K562 (cell line): ENCODE measurements at regions not wholly inside any gene's neighbourhood (a gene's known extent, or its start where the extent isn't known, plus 50 kb on each side); places are given as distances from the start of the nearest gene placed in this dataset.

Experiments
- ATAC-seq: fragments of 200-7000 bp; cut with Tn5 transposase; 3 replicates; pipeline ENCODE4 v1.9.1; 2020; ENCODE audit warnings: moderate library complexity
- BruUV-seq: library from RNA; stranded (reverse); fragments of 400-500 nt; replicated peaks from 2 replicates; lab custom pipeline; 2021; lab: Mats Ljungman, UMichigan
- CTCF ChIA-PET: fragments of 300-600 bp; formaldehyde crosslinking; extraction: SDS; loops from one replicate; lab custom pipeline; 2021; ENCODE audit warnings: low intra/inter-chr PET ratio; lab: Yijun Ruan, JAX
- POLR2A ChIA-PET: fragments of 300-600, 350-650 bp; sonication (Branson Sonifier 250); formaldehyde crosslinking; extraction: SDS; loops from one replicate; lab custom pipeline; 2021; ENCODE audit warnings: antibody characterized with exemption, inconsistent platforms; lab: Yijun Ruan, JAX
- DNase-seq, 4 experiments: peaks; one replicate each; pipeline versions ENCODE4 v3.0.0 to v3.0.0-alpha.2; 2011 to 2018; ENCODE audit warnings: low spot score in 3 of 4, mixed read lengths in 3 of 4; ENCODE audit errors: extremely low read depth in 1 of 4
- FAIRE-seq: peaks from 2 replicates; lab custom pipeline; 2011; peaks lifted over from hg19 to GRCh38; lab: Jason Lieb, UNC
- H2AFZ ChIP-seq: 2 replicates; pipeline ENCODE4 v1.6.0; 2011; ENCODE audit warnings: low read depth, low read length, control low read depth, inconsistent platforms
- H3K27ac ChIP-seq: fragments of 200-600 bp; 3 replicates; pipeline ENCODE4 v1.8.0; 2011; ENCODE audit warnings: low read depth, mild to moderate bottlenecking, control low read depth, inconsistent platforms, low read length, moderate library complexity, mixed read lengths; ENCODE audit errors: extremely low read depth
- H3K27me3 ChIP-seq, 2 experiments: fragments of 300-600 bp in 1 of 2; 2 replicates in 1 of 2; 3 replicates in 1 of 2; pipeline versions ENCODE4 v1.6.0 to v1.8.0; 2011; ENCODE audit warnings: inconsistent platforms in 2 of 2, low read length in 2 of 2, mild to moderate bottlenecking in 1 of 2, mixed read lengths in 1 of 2, moderate library complexity in 1 of 2; ENCODE audit not compliant: control insufficient read depth in 2 of 2, insufficient read depth in 2 of 2
- H3K36me3 ChIP-seq: fragments of 300-600 bp; 3 replicates; pipeline ENCODE4 v1.8.0; 2011; ENCODE audit warnings: mild to moderate bottlenecking, low read length, inconsistent platforms; ENCODE audit not compliant: control insufficient read depth, insufficient read depth
- H3K4me1 ChIP-seq, 2 experiments: fragments of 200-600 bp in 1 of 2; replicated peaks in 1 of 2; 2 replicates in 1 of 2; 3 replicates in 1 of 2; pipeline versions ENCODE4 v1.5.1 to v1.8.0; 2011; ENCODE audit warnings: inconsistent platforms in 2 of 2, low read length in 2 of 2, mild to moderate bottlenecking in 1 of 2, mixed read lengths in 1 of 2, moderate library complexity in 1 of 2; ENCODE audit not compliant: control insufficient read depth in 2 of 2, insufficient read depth in 2 of 2
- H3K4me2 ChIP-seq: 2 replicates; pipeline ENCODE4 v1.6.1; 2011; ENCODE audit warnings: low read length, control low read depth, inconsistent platforms, mixed read lengths; ENCODE audit not compliant: insufficient read depth
- H3K4me3 ChIP-seq: fragments of 200-600 bp; sonication (generic), shearing (Covaris generic); 2 replicates; pipeline ENCODE4 v1.5.1; 2016; ENCODE audit warnings: control low read depth, inconsistent platforms
- H3K79me2 ChIP-seq: fragments of 200-600 bp; 3 replicates; pipeline ENCODE4 v1.8.0; 2011; ENCODE audit warnings: low read length, inconsistent platforms; ENCODE audit not compliant: control insufficient read depth, insufficient read depth
- H3K9ac ChIP-seq, 2 experiments: 2 replicates each; pipeline versions ENCODE4 v1.6.0 to v1.6.1; 2011; ENCODE audit warnings: low read depth in 2 of 2, low read length in 2 of 2, control low read depth in 1 of 2, inconsistent platforms in 1 of 2, mild to moderate bottlenecking in 1 of 2, mixed read lengths in 1 of 2; ENCODE audit not compliant: insufficient read depth in 1 of 2
- H3K9me1 ChIP-seq: one replicate; pipeline ENCODE4 v1.6.0; 2011; ENCODE audit warnings: inconsistent platforms, mild to moderate bottlenecking, low read length, moderate library complexity; ENCODE audit not compliant: control insufficient read depth, insufficient read depth
- H3K9me3 ChIP-seq: replicated peaks from 2 replicates; pipeline ENCODE4 v1.5.1; 2011; ENCODE audit warnings: low read depth, low read length, inconsistent platforms; ENCODE audit not compliant: control insufficient read depth, insufficient read depth
- H4K20me1 ChIP-seq: replicated peaks from 2 replicates; pipeline ENCODE4 v1.6.1; 2011; ENCODE audit warnings: low read length, inconsistent platforms, mixed read lengths; ENCODE audit not compliant: control insufficient read depth, insufficient read depth
- ARID3B ChIP-seq: fragments of 250-450 bp; sonication (Bioruptor Pico); IDR thresholded peaks from 2 replicates; pipeline ENCODE4 v1.4.0; 2020; ENCODE audit warnings: borderline replicate concordance
- ATF4 ChIP-seq: fragments of 450-650 bp; formaldehyde crosslinking; IDR thresholded peaks from 2 replicates; pipeline ENCODE4 v1.4.0; 2022; ENCODE audit warnings: mild to moderate bottlenecking, moderate library complexity
- CBX1 ChIP-seq: sonication (generic); IDR thresholded peaks from 2 replicates; pipeline ENCODE4 v1.6.1; 2016; ENCODE audit warnings: antibody characterized with exemption, low read depth, mild to moderate bottlenecking
- CLOCK ChIP-seq: fragments of 250-450 bp; sonication (Bioruptor Pico); IDR thresholded peaks from 2 replicates; pipeline ENCODE4 v1.4.0; 2020; ENCODE audit warnings: mild to moderate bottlenecking, moderate library complexity, borderline replicate concordance
- MEF2A ChIP-seq: IDR thresholded peaks from 2 replicates; pipeline ENCODE4 v1.6.1; 2011; ENCODE audit warnings: low read depth, mild to moderate bottlenecking, low read length, moderate library complexity; ENCODE audit not compliant: control insufficient read depth
- NFIC ChIP-seq: fragments of 450-650 bp; IDR thresholded peaks from 2 replicates; pipeline ENCODE4 v1.6.1; 2017; ENCODE audit warnings: mild to moderate bottlenecking, inconsistent platforms
- ZNF232 ChIP-seq: sonication (generic); formaldehyde crosslinking; IDR thresholded peaks from 2 replicates; pipeline ENCODE4 v1.8.0; 2022; ENCODE audit warnings: mild to moderate bottlenecking, missing genetic modification reagents
- WGBS: fragments of 100-300 bp; shearing (Covaris generic); methylation state at CpG from one replicate; pipeline ENCODE4 v1.1.6; 2016; ENCODE audit warnings: low coverage, mixed read lengths; ENCODE audit not compliant: insufficient coverage; ENCODE audit errors: missing lambda C conversion rate; 5-methylcytosine and 5-hydroxymethylcytosine counted together
- in situ Hi-C: fragments of 300-500 bp; cut with MboI; formaldehyde crosslinking; loops from 4 replicates; pipeline ENCODE4 v1.15.0; 2018; ENCODE audit warnings: inconsistent platforms, mixed read lengths
- intact Hi-C: fragments of 100-400 bp; cut with micrococcal nuclease; formaldehyde crosslinking; loops from 2 replicates; pipeline ENCODE4 v1.14.2; 2022

- Histone ChIP-seq H3K4me2 (no peak overlapping the region), H3K9me3 (no peaks in the 10 kb centered on the region; the same call in 1 of the 2 replicates), H3K4me3 (no peak overlapping the region), H3K9me1 (no peaks in the 10 kb centered on the region), H3K4me1 (no peaks in the 10 kb centered on the region), H4K20me1 (no peaks in the 10 kb centered on the region), H3K9ac (no peak overlapping the region), H2AFZ (no peak overlapping the region), H3K27ac (no peak overlapping the region), H3K27me3 (no peaks in the 10 kb centered on the region), H3K79me2 (no peaks in the 10 kb centered on the region), H3K36me3 (no peaks in the 10 kb centered on the region)
- ChIA-PET POLR2A (no interaction called here), CTCF (no interaction called here)
- TF ChIP-seq MEF2A (no peak), CBX1 (no peak), CLOCK (CRISPR knock-in tag) (no peak), NFIC (no peak), ARID3B (CRISPR knock-in tag) (no peak), ATF4 (CRISPR knock-in tag) (no peak), ZNF232 (CRISPR knock-in tag) (no peak)
- FAIRE-seq (no peak), ATAC-seq (no peak), DNase-seq (no peak)
- intact Hi-C loops: no loop called here
- no TSS peak for BruUV-seq
- in situ Hi-C loops: no loop called here
- WGBS: 0% methylated on average over 1 of the region's 1 CpG
These were observed 610.1 kb upstream of the NEGR1 start for GRCh38 chr1:72892461-72892860.
